CD4-positive, CD25-positive, alpha-beta regulatory T cell (primary cell): ENCODE measurements at regions not wholly inside any gene's neighbourhood (a gene's known extent, or its start where the extent isn't known, plus 50 kb on each side); places are given as distances from the start of the nearest gene placed in this dataset.
"Not testable (repeated sequence)": the region's sequence is repeated elsewhere in the genome, so short reads cannot be mapped to it uniquely, and the experiment has no call there.

ENCODE experiments used
- ATAC-seq, 2 donors: fragments of 150-1000 bp; cut with Tn5 transposase; one replicate each; pipeline ENCODE4 v1.10.0; 2021; ENCODE audit warnings: low read depth in 2 of 2, moderate number of reproducible peaks in 2 of 2, moderate library complexity in 1 of 2
- DNase-seq, 3 donors: peaks; one replicate each; pipeline versions ENCODE4 v3.0.0 to v3.0.0-alpha.2; 2012 to 2022; ENCODE audit warnings: mixed read lengths in 1 of 3
- H3K27ac ChIP-seq: one replicate; pipeline ENCODE4 v1.7.0; 2013; ENCODE audit warnings: mild to moderate bottlenecking, low read length; ENCODE audit not compliant: insufficient read depth, poor library complexity, severe bottlenecking
- H3K27me3 ChIP-seq: one replicate; pipeline ENCODE4 v1.7.0; 2013; ENCODE audit warnings: low read length; ENCODE audit not compliant: control insufficient read depth, insufficient read depth
- H3K36me3 ChIP-seq: one replicate; pipeline ENCODE4 v1.7.0; 2013; ENCODE audit warnings: mild to moderate bottlenecking, low read length, moderate library complexity; ENCODE audit not compliant: control insufficient read depth, insufficient read depth
- H3K4me1 ChIP-seq: 2 replicates; pipeline ENCODE4 v1.7.0; 2013; ENCODE audit warnings: mild to moderate bottlenecking, low read length; ENCODE audit not compliant: insufficient read depth, control insufficient read depth, poor library complexity, severe bottlenecking
- H3K4me3 ChIP-seq: one replicate; pipeline ENCODE4 v1.7.0; 2013; ENCODE audit warnings: low read depth, mild to moderate bottlenecking, low read length, moderate library complexity
- H3K9me3 ChIP-seq, 2 experiments: 1 replicate in 1 of 2; 2 replicates in 1 of 2; pipeline ENCODE4 v1.7.0; 2013; ENCODE audit warnings: low read length in 2 of 2, mild to moderate bottlenecking in 1 of 2, moderate library complexity in 1 of 2; ENCODE audit not compliant: control insufficient read depth in 2 of 2
- H3K27ac Mint-ChIP-seq, 3 donors: one replicate each; pipeline ENCODE4 v1.8.0; 2020 to 2022; ENCODE audit warnings: mild to moderate bottlenecking in 3 of 3, mixed read lengths in 3 of 3, moderate library complexity in 2 of 3
- H3K27me3 Mint-ChIP-seq: one replicate; pipeline ENCODE4 v1.8.0; 2022; ENCODE audit warnings: mild to moderate bottlenecking, mixed read lengths
- H3K36me3 Mint-ChIP-seq: one replicate; pipeline ENCODE4 v1.8.0; 2020; ENCODE audit warnings: mixed read lengths
- H3K4me1 Mint-ChIP-seq, 4 donors: one replicate each; pipeline ENCODE4 v1.8.0; 2020 to 2022; ENCODE audit warnings: mixed read lengths in 4 of 4, mild to moderate bottlenecking in 1 of 4
- H3K4me3 Mint-ChIP-seq, 4 donors: one replicate each; pipeline ENCODE4 v1.8.0; 2020 to 2022; ENCODE audit warnings: mild to moderate bottlenecking in 4 of 4, mixed read lengths in 4 of 4, moderate library complexity in 3 of 4
- H3K9me3 Mint-ChIP-seq, 7 donors: one replicate each; pipeline ENCODE4 v1.8.0; 2020 to 2022; ENCODE audit warnings: mixed read lengths in 7 of 7, mild to moderate bottlenecking in 3 of 7, moderate library complexity in 2 of 7

GRCh38 chr1:213419401-213420030 lies 368.5 kb downstream of the RPS6KC1 start:
- ATAC-seq = no peak
- H3K4me1 Mint-ChIP-seq = no peaks in the 10 kb centered on the region
- Histone ChIP-seq H3K27me3 (no peaks in the 10 kb centered on the region), H3K27ac (no peak overlapping the region), H3K9me3 (no peaks in the 10 kb centered on the region), H3K4me3 (no peak overlapping the region), H3K36me3 (no peaks in the 10 kb centered on the region), H3K4me1 (no peaks in the 10 kb centered on the region)
- DNase-seq = no peak
- peaks cover 4% of the 10 kb centered on the region for H3K27me3 Mint-ChIP-seq
- H3K36me3 Mint-ChIP-seq = no peaks in the 10 kb centered on the region
- H3K9me3 Mint-ChIP-seq = peaks cover 0 to 1% (median 0%) of the 10 kb centered on the region in 7 donors
- H3K4me3 Mint-ChIP-seq = no peak overlapping the region
- H3K27ac Mint-ChIP-seq = no peak overlapping the region

GRCh38 chr1:213421178-213421577 lies 370.1 kb downstream of the RPS6KC1 start:
- not testable (repeated sequence) for H3K27me3 Mint-ChIP-seq, H3K27me3 ChIP-seq, ATAC-seq, H3K4me1 Mint-ChIP-seq, H3K36me3 ChIP-seq, DNase-seq, H3K4me3 ChIP-seq, H3K27ac Mint-ChIP-seq, H3K4me1 ChIP-seq, H3K9me3 ChIP-seq, H3K4me3 Mint-ChIP-seq, H3K36me3 Mint-ChIP-seq, H3K9me3 Mint-ChIP-seq, H3K27ac ChIP-seq

GRCh38 chr1:213423041-213423440 lies 372.0 kb downstream of the RPS6KC1 start:
- no peak overlapping the region for H3K4me3 ChIP-seq
- Mint-ChIP-seq H3K4me3 (no peak overlapping the region), H3K9me3 (peaks cover 0 to 1% (median 0%) of the 10 kb centered on the region in 7 donors), H3K4me1 (no peaks in the 10 kb centered on the region), H3K27ac (no peak overlapping the region), H3K36me3 (no peaks in the 10 kb centered on the region), H3K27me3 (peaks cover 9% of the 10 kb centered on the region)
- H3K27ac ChIP-seq = no peak overlapping the region
- ATAC-seq = no peak
- H3K27me3 ChIP-seq = no peaks in the 10 kb centered on the region
- H3K9me3 ChIP-seq = no peaks in the 10 kb centered on the region
- H3K4me1 ChIP-seq = no peaks in the 10 kb centered on the region
- H3K36me3 ChIP-seq = no peaks in the 10 kb centered on the region
- no peak for DNase-seq

- H3K27me3 ChIP-seq = no peaks in the 10 kb centered on the region
- no peaks in the 10 kb centered on the region for H3K36me3 ChIP-seq
- Mint-ChIP-seq H3K27me3 (peaks cover 9% of the 10 kb centered on the region), H3K36me3 (no peaks in the 10 kb centered on the region), H3K4me3 (no peak overlapping the region), H3K27ac (no peak overlapping the region), H3K9me3 (peaks cover 0 to 1% (median 0%) of the 10 kb centered on the region in 7 donors), H3K4me1 (no peaks in the 10 kb centered on the region)
- no peaks in the 10 kb centered on the region for H3K9me3 ChIP-seq
- no peak overlapping the region for H3K27ac ChIP-seq
- ATAC-seq = no peak
- H3K4me1 ChIP-seq = no peaks in the 10 kb centered on the region
- DNase-seq = no peak
- H3K4me3 ChIP-seq = no peak overlapping the region
These were observed 372.6 kb downstream of the RPS6KC1 start for GRCh38 chr1:213423605-213424004.

- H3K36me3 Mint-ChIP-seq = no peaks in the 10 kb centered on the region
- H3K9me3 ChIP-seq = no peaks in the 10 kb centered on the region
- no peak overlapping the region for H3K4me3 ChIP-seq
- ATAC-seq = no peak
- no peaks in the 10 kb centered on the region for H3K36me3 ChIP-seq
- H3K4me1 Mint-ChIP-seq = no peaks in the 10 kb centered on the region
- peaks cover 0 to 1% (median 0%) of the 10 kb centered on the region in 7 donors for H3K9me3 Mint-ChIP-seq
- no peak overlapping the region for H3K4me3 Mint-ChIP-seq
- no peak overlapping the region for H3K27ac ChIP-seq
- H3K4me1 ChIP-seq = no peaks in the 10 kb centered on the region
- DNase-seq = no peak
- H3K27me3 Mint-ChIP-seq = peaks cover 9% of the 10 kb centered on the region
- H3K27me3 ChIP-seq = no peaks in the 10 kb centered on the region
- no peak overlapping the region for H3K27ac Mint-ChIP-seq
These were observed 374.5 kb downstream of the RPS6KC1 start for GRCh38 chr1:213425376-213426030.

- H3K4me1 Mint-ChIP-seq = no peaks in the 10 kb centered on the region
- Histone ChIP-seq H3K36me3 (no peaks in the 10 kb centered on the region), H3K4me3 (no peak overlapping the region), H3K27me3 (no peaks in the 10 kb centered on the region), H3K4me1 (no peaks in the 10 kb centered on the region), H3K27ac (no peak overlapping the region), H3K9me3 (no peaks in the 10 kb centered on the region)
- ATAC-seq = no peak
- no peak overlapping the region for H3K4me3 Mint-ChIP-seq
- no peak overlapping the region for H3K27ac Mint-ChIP-seq
- no peak for DNase-seq
- peaks cover 0 to 4% (median 0%) of the 10 kb centered on the region in 7 donors for H3K9me3 Mint-ChIP-seq
- H3K36me3 Mint-ChIP-seq = no peaks in the 10 kb centered on the region
- H3K27me3 Mint-ChIP-seq = peaks cover 9% of the 10 kb centered on the region
These were observed 378.6 kb downstream of the RPS6KC1 start for GRCh38 chr1:213429642-213430041.

GRCh38 chr1:213435715-213436114 lies 384.7 kb downstream of the RPS6KC1 start:
- H3K9me3 ChIP-seq = peaks cover 0 to 2% of the 10 kb centered on the region in 2 experiments
- Mint-ChIP-seq H3K27me3 (peaks cover 6% of the 10 kb centered on the region), H3K4me3 (no peak overlapping the region), H3K4me1 (no peaks in the 10 kb centered on the region), H3K9me3 (peaks cover 0 to 4% (median 0%) of the 10 kb centered on the region in 7 donors), H3K36me3 (no peaks in the 10 kb centered on the region), H3K27ac (no peak overlapping the region)
- DNase-seq (no peak), ATAC-seq (no peak)
- H3K27ac ChIP-seq = no peak overlapping the region
- no peaks in the 10 kb centered on the region for H3K27me3 ChIP-seq
- H3K4me3 ChIP-seq = no peak overlapping the region
- no peaks in the 10 kb centered on the region for H3K36me3 ChIP-seq
- H3K4me1 ChIP-seq = no peaks in the 10 kb centered on the region

GRCh38 chr1:213438339-213438738 lies 387.3 kb downstream of the RPS6KC1 start:
- Mint-ChIP-seq H3K4me3 (no peak overlapping the region), H3K27me3 (peaks cover 6% of the 10 kb centered on the region), H3K9me3 (peaks cover 0 to 4% (median 0%) of the 10 kb centered on the region in 7 donors), H3K4me1 (no peaks in the 10 kb centered on the region), H3K36me3 (no peaks in the 10 kb centered on the region), H3K27ac (no peak overlapping the region)
- Histone ChIP-seq H3K4me1 (no peaks in the 10 kb centered on the region), H3K36me3 (no peaks in the 10 kb centered on the region), H3K27ac (no peak overlapping the region), H3K9me3 (peaks cover 0 to 2% of the 10 kb centered on the region in 2 experiments), H3K4me3 (no peak overlapping the region), H3K27me3 (no peaks in the 10 kb centered on the region)
- ATAC-seq (no peak), DNase-seq (no peak)
